AG09309 (cell line): ENCODE measurements at regions not wholly inside any gene's neighbourhood (a gene's known extent, or its start where the extent isn't known, plus 50 kb on each side); places are given as distances from the start of the nearest gene placed in this dataset.

Experiments used
- DNase-seq: peaks from one replicate; pipeline ENCODE4 v3.0.0-alpha.2; 2010; ENCODE audit warnings: low read depth
- H3K4me3 ChIP-seq: 2 replicates; pipeline ENCODE4 v1.5.1; 2011; ENCODE audit warnings: mild to moderate bottlenecking, low read depth, low read length, moderate library complexity; ENCODE audit not compliant: control insufficient read depth
- CTCF ChIP-seq: IDR thresholded peaks from 2 replicates; pipeline ENCODE4 v1.5.1; 2011; ENCODE audit warnings: mild to moderate bottlenecking, low read depth, low read length, inconsistent platforms; ENCODE audit not compliant: insufficient read depth, control insufficient read depth; ENCODE audit errors: missing control alignments

- no peak for TF ChIP-seq CTCF
Measured at GRCh38 chr13:40311356-40312101, 354.9 kb downstream of the FOXO1 start.

GRCh38 chr13:40313269-40314200 is 352.9 kb downstream of the FOXO1 start:
- no peak for TF ChIP-seq CTCF
- DNase-seq: no peak
- H3K4me3 ChIP-seq: no peak overlapping the region

More at GRCh38 chr13:40311356-40312101, 354.9 kb downstream of the FOXO1 start:
- H3K4me3 ChIP-seq: no peak overlapping the region
- DNase-seq: no peak

- TF ChIP-seq CTCF: no peak
- H3K4me3 ChIP-seq: no peak overlapping the region
- DNase-seq: no peak
Measured at GRCh38 chr13:40315416-40316064, 350.9 kb downstream of the FOXO1 start.

GRCh38 chr13:40316301-40316700 is 350.1 kb downstream of the FOXO1 start:
- no peak for DNase-seq
- H3K4me3 ChIP-seq: no peak overlapping the region
- no peak for TF ChIP-seq CTCF

- TF ChIP-seq CTCF: no peak
- no peak overlapping the region for H3K4me3 ChIP-seq
- no peak for DNase-seq
Measured at GRCh38 chr13:40317980-40318327, 348.5 kb downstream of the FOXO1 start.

- TF ChIP-seq CTCF: no peak
- no peak for DNase-seq
Measured at GRCh38 chr13:40318366-40318765, 348.1 kb downstream of the FOXO1 start.

More at GRCh38 chr13:40318366-40318765, 348.1 kb downstream of the FOXO1 start:
- no peak overlapping the region for H3K4me3 ChIP-seq
